IMR-90 (cell line): ENCODE measurements at regions not wholly inside any gene's neighbourhood (a gene's known extent, or its start where the extent isn't known, plus 50 kb on each side); places are given as distances from the start of the nearest gene placed in this dataset.
A peak's percentile ranks its signal among the peaks of the same experiment; 100 is the strongest.

ENCODE experiments used
- ATAC-seq: fragments of 200-7000 bp; cut with Tn5 transposase; 2 replicates; pipeline ENCODE4 v1.9.1; 2020; ENCODE audit warnings: low read depth, mild to moderate bottlenecking, moderate library complexity
- BruUV-seq: library from RNA; stranded (reverse); fragments of 400-500 nt; replicated peaks from 2 replicates; lab custom pipeline; 2021; lab: Mats Ljungman, UMichigan
- CTCF ChIA-PET: fragments of 300-600 bp; formaldehyde crosslinking; extraction: SDS; loops from one replicate; lab custom pipeline; 2021; ENCODE audit warnings: antibody characterized with exemption; lab: Yijun Ruan, JAX
- POLR2A ChIA-PET: fragments of 300-600 bp; sonication (Branson Sonifier 250); formaldehyde crosslinking; loops from one replicate; lab custom pipeline; 2022; ENCODE audit warnings: antibody characterized with exemption; ENCODE audit not compliant: unreplicated experiment; lab: Charles Lee
- DNase-seq: peaks from one replicate; pipeline ENCODE4 v3.0.0; 2013
- H2AFZ ChIP-seq: replicated peaks from 2 replicates; pipeline ENCODE3; 2013; ENCODE audit warnings: low read length, mild to moderate bottlenecking; ENCODE audit not compliant: poor library complexity
- H2AK5ac ChIP-seq: 2 replicates; pipeline ENCODE4 v1.6.1; 2013; ENCODE audit warnings: low read depth, low read length, inconsistent platforms
- H2AK9ac ChIP-seq: replicated peaks from 2 replicates; pipeline ENCODE3; 2013; ENCODE audit warnings: mild to moderate bottlenecking, low read depth, low read length, moderate library complexity; ENCODE audit not compliant: poor library complexity
- H2BK120ac ChIP-seq: 2 replicates; pipeline ENCODE4 v1.6.1; 2013; ENCODE audit warnings: low read depth, low read length, inconsistent platforms
- H2BK15ac ChIP-seq: 3 replicates; pipeline ENCODE4 v1.6.1; 2013; ENCODE audit warnings: low read depth, low read length, inconsistent platforms
- H2BK20ac ChIP-seq: 2 replicates; pipeline ENCODE4 v1.6.1; 2013; ENCODE audit warnings: low read depth, mild to moderate bottlenecking, inconsistent platforms, low read length, moderate library complexity
- H2BK5ac ChIP-seq: 2 replicates; pipeline ENCODE4 v1.6.1; 2013; ENCODE audit warnings: mild to moderate bottlenecking, low read depth, low read length, inconsistent platforms; ENCODE audit not compliant: poor library complexity, severe bottlenecking
- H3K14ac ChIP-seq: replicated peaks from 2 replicates; pipeline ENCODE4 v1.6.1; 2013; ENCODE audit warnings: low read depth, low read length, inconsistent platforms
- H3K18ac ChIP-seq: 2 replicates; pipeline ENCODE4 v1.6.1; 2013; ENCODE audit warnings: low read depth, low read length, control low read depth
- H3K23ac ChIP-seq: 2 replicates; pipeline ENCODE4 v1.6.1; 2013; ENCODE audit warnings: low read depth, low read length, inconsistent platforms
- H3K27ac ChIP-seq: 2 replicates; pipeline ENCODE4 v1.5.1; 2013; ENCODE audit warnings: mild to moderate bottlenecking, control low read depth, low read length; ENCODE audit not compliant: insufficient read depth
- H3K27me3 ChIP-seq: 2 replicates; pipeline ENCODE4 v1.6.1; 2013; ENCODE audit warnings: low read length; ENCODE audit not compliant: control insufficient read depth, insufficient read depth
- H3K36me3 ChIP-seq: 2 replicates; pipeline ENCODE4 v1.6.1; 2013; ENCODE audit warnings: low read length, mixed read lengths; ENCODE audit not compliant: control insufficient read depth, insufficient read depth
- H3K4ac ChIP-seq: 2 replicates; pipeline ENCODE4 v1.6.1; 2013; ENCODE audit warnings: low read depth, low read length, inconsistent platforms
- H3K4me1 ChIP-seq: 2 replicates; pipeline ENCODE4 v1.6.1; 2013; ENCODE audit warnings: low read length, mixed read lengths; ENCODE audit not compliant: control insufficient read depth, insufficient read depth
- H3K4me2 ChIP-seq: 2 replicates; pipeline ENCODE4 v1.6.1; 2013; ENCODE audit warnings: low read depth, mild to moderate bottlenecking, control low read depth, low read length, moderate library complexity
- H3K4me3 ChIP-seq: 2 replicates; pipeline ENCODE4 v1.5.1; 2013; ENCODE audit warnings: low read depth, mild to moderate bottlenecking, control low read depth, low read length, moderate library complexity; ENCODE audit not compliant: insufficient read depth
- H3K56ac ChIP-seq: 2 replicates; pipeline ENCODE4 v1.6.1; 2013; ENCODE audit warnings: low read length, inconsistent platforms; ENCODE audit not compliant: insufficient read depth; ENCODE audit errors: extremely low read depth
- H3K79me1 ChIP-seq, 2 experiments: 2 replicates each; pipeline ENCODE4 v1.6.1; 2013; ENCODE audit warnings: low read length in 2 of 2, inconsistent platforms in 1 of 2, low read depth in 1 of 2
- H3K9ac ChIP-seq: 2 replicates; pipeline ENCODE4 v1.6.1; 2013; ENCODE audit warnings: low read depth, low read length, control low read depth
- H3K9me1 ChIP-seq: 2 replicates; pipeline ENCODE4 v1.6.1; 2013; ENCODE audit warnings: low read length, inconsistent platforms; ENCODE audit not compliant: insufficient read depth
- H3K9me3 ChIP-seq: 2 replicates; pipeline ENCODE4 v1.6.1; 2013; ENCODE audit warnings: low read length; ENCODE audit not compliant: control insufficient read depth, insufficient read depth
- H4K20me1 ChIP-seq: 2 replicates; pipeline ENCODE4 v1.6.1; 2013; ENCODE audit warnings: low read length, inconsistent platforms; ENCODE audit not compliant: insufficient read depth
- H4K5ac ChIP-seq: 2 replicates; pipeline ENCODE4 v1.6.1; 2013; ENCODE audit warnings: mild to moderate bottlenecking, low read depth, low read length, control low read depth
- H4K8ac ChIP-seq, 2 experiments: 2 replicates each; pipeline ENCODE4 v1.6.1; 2013; ENCODE audit warnings: low read depth in 2 of 2, low read length in 2 of 2, control low read depth in 1 of 2, inconsistent platforms in 1 of 2
- H4K91ac ChIP-seq: 2 replicates; pipeline ENCODE4 v1.6.1; 2013; ENCODE audit warnings: low read depth, low read length, inconsistent platforms; ENCODE audit not compliant: insufficient read depth
- BHLHE40 ChIP-seq: fragments of 150-350 bp; IDR thresholded peaks from 2 replicates; pipeline ENCODE4 v1.6.1; 2016; ENCODE audit warnings: mild to moderate bottlenecking, low read depth, low read length
- CEBPB ChIP-seq: IDR thresholded peaks from 2 replicates; pipeline ENCODE4 v1.6.1; 2012; ENCODE audit warnings: low read depth, low read length, improper control_type of control experiment
- CHD1 ChIP-seq: IDR thresholded peaks from 2 replicates; pipeline ENCODE4 v1.6.1; 2012; ENCODE audit warnings: low read depth, low read length, improper control_type of control experiment
- FOS ChIP-seq: fragments of 150-350 bp; IDR thresholded peaks from 2 replicates; pipeline ENCODE4 v1.6.1; 2016; ENCODE audit warnings: low read depth, low read length
- MAFK ChIP-seq: IDR thresholded peaks from 2 replicates; pipeline ENCODE4 v1.6.1; 2012; ENCODE audit warnings: low read depth, low read length, improper control_type of control experiment
- MAZ ChIP-seq: IDR thresholded peaks from 2 replicates; pipeline ENCODE4 v1.6.1; 2012; ENCODE audit warnings: low read depth, mild to moderate bottlenecking, low read length, improper control_type of control experiment, moderate library complexity, borderline replicate concordance
- MXI1 ChIP-seq: IDR thresholded peaks from 2 replicates; pipeline ENCODE4 v1.6.1; 2012; ENCODE audit warnings: low read depth, mild to moderate bottlenecking, low read length, moderate library complexity, borderline replicate concordance
- POLR2A ChIP-seq: IDR thresholded peaks from 2 replicates; pipeline ENCODE4 v1.6.1; 2012; ENCODE audit warnings: mild to moderate bottlenecking, low read depth, low read length
- RAD21 ChIP-seq: IDR thresholded peaks from 2 replicates; pipeline ENCODE4 v1.6.1; 2012; ENCODE audit warnings: low read length, improper control_type of control experiment
- RCOR1 ChIP-seq: IDR thresholded peaks from 2 replicates; pipeline ENCODE4 v1.6.1; 2012; ENCODE audit warnings: mild to moderate bottlenecking, low read length, improper control_type of control experiment; ENCODE audit not compliant: insufficient replicate concordance
- RFX5 ChIP-seq: IDR thresholded peaks from 2 replicates; pipeline ENCODE4 v1.8.0; 2012; ENCODE audit warnings: low read depth, mild to moderate bottlenecking, low read length, moderate library complexity
- SMC3 ChIP-seq: fragments of 150-350 bp; IDR thresholded peaks from 2 replicates; pipeline ENCODE4 v1.6.1; 2016; ENCODE audit warnings: low read depth, mild to moderate bottlenecking, antibody characterized with exemption, low read length, moderate library complexity
- WGBS, 2 experiments: methylation state at CpG; one replicate each; pipeline versions ENCODE4 v1.1.5 to v1.1.7; 2013; ENCODE audit warnings: missing lambda C conversion rate in 2 of 2; ENCODE audit not compliant: insufficient read length in 1 of 2; ENCODE audit errors: extremely low coverage in 2 of 2; 5-methylcytosine and 5-hydroxymethylcytosine counted together
- dilution Hi-C: fragments of 300-500 bp; cut with HindIII; formaldehyde crosslinking; loops from one replicate; pipeline ENCODE4 v1.14.3; 2018; ENCODE audit warnings: low sequenced_read_pairs; ENCODE audit not compliant: unreplicated experiment
- in situ Hi-C: fragments of 300-500 bp; cut with MboI; formaldehyde crosslinking; loops from 3 replicates; pipeline ENCODE4 v1.14.3; 2019; ENCODE audit warnings: low sequenced_read_pairs, inconsistent platforms, mixed read lengths
- intact Hi-C: fragments of 100-400 bp; cut with micrococcal nuclease; formaldehyde crosslinking; loops from 2 replicates; pipeline ENCODE4 v1.10.0; 2022
- TF ChIP-seq, protein P1 (sequence below): conservative IDR thresholded peaks from 2 replicates; pipeline ENCODE4 v1.5.1; 2012; ENCODE audit warnings: mild to moderate bottlenecking, low read depth, low read length, improper control_type of control experiment
- TF ChIP-seq, protein P2 (sequence below): fragments of 150-350 bp; IDR thresholded peaks from 2 replicates; pipeline ENCODE4 v1.6.1; 2016; ENCODE audit warnings: low read depth, mild to moderate bottlenecking, low read length, moderate library complexity, borderline replicate concordance
- TF ChIP-seq, protein P3 (sequence below): fragments of 150-350 bp; IDR thresholded peaks from 2 replicates; pipeline ENCODE4 v1.6.1; 2017; ENCODE audit warnings: mild to moderate bottlenecking, antibody characterized with exemption, low read length, low read depth

DNA sequence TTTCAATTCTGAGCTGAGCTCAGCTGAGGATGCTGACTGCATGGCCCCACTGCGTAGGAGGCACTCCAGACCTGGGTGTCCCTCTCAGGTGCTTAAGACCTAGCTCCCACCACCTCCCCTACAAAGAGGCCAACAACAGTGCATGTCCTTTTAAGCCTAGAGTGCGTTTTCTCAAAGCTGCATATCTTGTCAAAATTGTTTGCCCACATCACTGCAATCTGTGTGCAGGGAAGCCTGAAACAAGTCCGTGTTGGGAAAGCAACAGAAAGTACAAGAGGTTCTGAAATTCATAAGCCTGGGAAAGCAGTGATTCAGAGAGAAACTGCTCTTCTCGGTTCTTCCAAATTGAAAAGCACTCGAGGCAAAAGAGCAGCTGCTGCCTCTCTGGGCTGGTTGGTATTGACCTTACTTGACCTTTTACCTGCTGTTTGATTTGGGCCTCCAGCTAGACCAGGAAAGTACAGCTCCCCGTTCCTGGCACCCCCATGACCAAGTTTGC, 238.4 kb downstream of the NR2F1-AS1 start:
- dilution Hi-C loops, result no loop called here

More for the DNA sequence above, 238.4 kb downstream of the NR2F1-AS1 start:
- Histone ChIP-seq H3K4me3 (no peak overlapping the region), H2BK5ac (no peak overlapping the region), H4K5ac (no peak overlapping the region), H3K9me3 (no peaks in the 10 kb centered on the region; the same call in 1 of the 2 replicates), H3K79me1 (no peaks in the 10 kb centered on the region), H2BK15ac (peak overlapping the region; percentile 38; the same call in 1 of the 3 replicates), H4K91ac (no peak overlapping the region), H2AK9ac (no peak overlapping the region), H4K20me1 (no peaks in the 10 kb centered on the region), H2AFZ (peak overlapping the region; percentile 44), H2AK5ac (peak overlapping the region; percentile 45), H2BK120ac (no peak overlapping the region), H3K27ac (no peak overlapping the region), H3K14ac (no peak overlapping the region), H3K9ac (no peak overlapping the region), H3K4ac (peak overlapping the region; percentile 20; the same call in 1 of the 2 replicates), H4K8ac (0 out of 4 replicates have a peak overlapping the region, but pooled peaks of 1 of the 2 experiments have one; percentile 3), H2BK20ac (no peak overlapping the region; the same call in 1 of the 2 replicates), H3K9me1 (0 out of 2 replicates have a peak, but pooled peaks cover under 1% of the 10 kb centered on the region), H3K27me3 (no peaks in the 10 kb centered on the region), H3K36me3 (no peaks in the 10 kb centered on the region), H3K23ac (no peak overlapping the region), H3K4me1 (no peaks in the 10 kb centered on the region; the same call in 1 of the 2 replicates), H3K4me2 (no peak overlapping the region), H3K18ac (0 out of 2 replicates have a peak overlapping the region, but pooled peaks have one; percentile 18), H3K56ac (no peak overlapping the region)
- ChIA-PET CTCF (no interaction called here), POLR2A (no interaction called here)
- DNase-seq (no peak), ATAC-seq (no peak)
- in situ Hi-C loops, result no loop called here
- BruUV-seq, result no TSS peak
- WGBS, 2 experiments, result 47% methylated on average over 3 of the region's 6 CpGs; no CpG with 5 or more reads in 1 of the 2 experiments
- no peak for TF ChIP-seq MAFK
- no peak for TF ChIP-seq BHLHE40
- no peak for TF ChIP-seq POLR2A
- no peak for TF ChIP-seq CEBPB
- TF ChIP-seq RFX5, result no peak
- no peak for TF ChIP-seq SMC3
- TF ChIP-seq, protein P1, sequence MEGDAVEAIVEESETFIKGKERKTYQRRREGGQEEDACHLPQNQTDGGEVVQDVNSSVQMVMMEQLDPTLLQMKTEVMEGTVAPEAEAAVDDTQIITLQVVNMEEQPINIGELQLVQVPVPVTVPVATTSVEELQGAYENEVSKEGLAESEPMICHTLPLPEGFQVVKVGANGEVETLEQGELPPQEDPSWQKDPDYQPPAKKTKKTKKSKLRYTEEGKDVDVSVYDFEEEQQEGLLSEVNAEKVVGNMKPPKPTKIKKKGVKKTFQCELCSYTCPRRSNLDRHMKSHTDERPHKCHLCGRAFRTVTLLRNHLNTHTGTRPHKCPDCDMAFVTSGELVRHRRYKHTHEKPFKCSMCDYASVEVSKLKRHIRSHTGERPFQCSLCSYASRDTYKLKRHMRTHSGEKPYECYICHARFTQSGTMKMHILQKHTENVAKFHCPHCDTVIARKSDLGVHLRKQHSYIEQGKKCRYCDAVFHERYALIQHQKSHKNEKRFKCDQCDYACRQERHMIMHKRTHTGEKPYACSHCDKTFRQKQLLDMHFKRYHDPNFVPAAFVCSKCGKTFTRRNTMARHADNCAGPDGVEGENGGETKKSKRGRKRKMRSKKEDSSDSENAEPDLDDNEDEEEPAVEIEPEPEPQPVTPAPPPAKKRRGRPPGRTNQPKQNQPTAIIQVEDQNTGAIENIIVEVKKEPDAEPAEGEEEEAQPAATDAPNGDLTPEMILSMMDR, result no peak
- no peak for TF ChIP-seq FOS
- TF ChIP-seq, protein P2, sequence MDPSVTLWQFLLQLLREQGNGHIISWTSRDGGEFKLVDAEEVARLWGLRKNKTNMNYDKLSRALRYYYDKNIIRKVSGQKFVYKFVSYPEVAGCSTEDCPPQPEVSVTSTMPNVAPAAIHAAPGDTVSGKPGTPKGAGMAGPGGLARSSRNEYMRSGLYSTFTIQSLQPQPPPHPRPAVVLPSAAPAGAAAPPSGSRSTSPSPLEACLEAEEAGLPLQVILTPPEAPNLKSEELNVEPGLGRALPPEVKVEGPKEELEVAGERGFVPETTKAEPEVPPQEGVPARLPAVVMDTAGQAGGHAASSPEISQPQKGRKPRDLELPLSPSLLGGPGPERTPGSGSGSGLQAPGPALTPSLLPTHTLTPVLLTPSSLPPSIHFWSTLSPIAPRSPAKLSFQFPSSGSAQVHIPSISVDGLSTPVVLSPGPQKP, result no peak
- TF ChIP-seq MAZ, result no peak
- TF ChIP-seq CHD1, result no peak
- TF ChIP-seq, protein P3, sequence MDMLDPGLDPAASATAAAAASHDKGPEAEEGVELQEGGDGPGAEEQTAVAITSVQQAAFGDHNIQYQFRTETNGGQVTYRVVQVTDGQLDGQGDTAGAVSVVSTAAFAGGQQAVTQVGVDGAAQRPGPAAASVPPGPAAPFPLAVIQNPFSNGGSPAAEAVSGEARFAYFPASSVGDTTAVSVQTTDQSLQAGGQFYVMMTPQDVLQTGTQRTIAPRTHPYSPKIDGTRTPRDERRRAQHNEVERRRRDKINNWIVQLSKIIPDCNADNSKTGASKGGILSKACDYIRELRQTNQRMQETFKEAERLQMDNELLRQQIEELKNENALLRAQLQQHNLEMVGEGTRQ, result no peak
- no peak for TF ChIP-seq MXI1
- no peak for TF ChIP-seq RCOR1
- no peak for TF ChIP-seq RAD21
- intact Hi-C loops, result no loop called here
